ENCODE measurements at regions not wholly inside any gene's neighbourhood (a gene's known extent, or its start where the extent isn't known, plus 50 kb on each side); places are given as distances from the start of the nearest gene placed in this dataset.

DNA sequence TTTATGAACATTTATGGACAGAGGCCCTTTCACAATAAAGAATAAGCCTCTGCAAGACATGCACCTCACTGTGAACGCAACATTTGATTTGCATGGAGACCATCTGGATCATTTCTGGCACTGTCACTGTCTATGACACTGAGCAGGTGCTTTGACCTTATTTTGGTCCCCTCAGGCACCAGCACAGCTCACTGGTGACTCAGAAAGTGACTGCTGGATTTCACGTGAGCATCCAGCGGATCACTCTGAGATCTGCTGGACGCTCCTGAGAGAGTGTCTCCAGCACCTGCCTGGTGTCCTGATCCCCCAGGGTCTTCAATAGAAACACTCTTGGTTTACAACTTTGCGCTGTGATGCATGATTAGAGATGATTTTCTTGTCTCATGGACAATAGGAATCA lies 375.7 kb downstream of the TENT5A start:
- no peaks in the 10 kb centered on the region for H3K36me3 ChIP-seq
- TF ChIP-seq POLR2AphosphoS5 (IDR thresholded peaks at IDR 0.05) (no peak), CTCF (IDR thresholded peaks at IDR 0.05) (no peak), POLR2A (IDR thresholded peaks at IDR 0.05) (no peak)
- H3K4me1 ChIP-seq, result no peaks in the 10 kb centered on the region
- no peak overlapping the region for H3K4me3 ChIP-seq
- DNase-seq (ENCODE audit: low spot score in 2 of 2), result no peak
- no peaks in the 10 kb centered on the region for H3K27me3 ChIP-seq
- H3K27ac ChIP-seq, result no peak overlapping the region
- intact Hi-C loops (cut with DNase I; ENCODE audit: low total_unique reads), result no loop called here
- H3K9me3 ChIP-seq, result no peaks in the 10 kb centered on the region

DNA sequence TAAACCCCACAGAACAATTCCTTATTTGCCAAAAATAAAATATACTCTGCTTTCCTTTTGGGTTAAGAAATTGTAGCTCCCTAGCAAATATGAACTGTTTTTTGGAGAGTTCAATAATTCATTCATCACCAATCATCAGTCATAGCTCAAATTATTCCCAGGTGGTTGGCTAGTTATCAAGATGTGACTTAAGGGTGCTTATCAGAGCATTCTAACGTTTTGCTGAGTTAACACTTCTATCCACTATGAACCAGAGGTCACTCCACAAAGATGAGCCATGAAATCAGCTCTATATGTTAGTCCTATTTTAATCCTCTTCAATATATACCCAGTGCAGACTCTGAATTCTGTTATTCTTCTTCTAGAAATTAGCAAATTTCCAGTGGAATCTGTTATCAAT lies 379.1 kb downstream of the TENT5A start:
- no peak for TF ChIP-seq CTCF (IDR thresholded peaks at IDR 0.05)
- no peak for TF ChIP-seq POLR2AphosphoS5 (IDR thresholded peaks at IDR 0.05)
- no peak for TF ChIP-seq POLR2A (IDR thresholded peaks at IDR 0.05)
- intact Hi-C loops (cut with DNase I; ENCODE audit: low total_unique reads), result no loop called here
- H3K36me3 ChIP-seq, result no peaks in the 10 kb centered on the region
- H3K27ac ChIP-seq, result no peak overlapping the region
- H3K4me1 ChIP-seq, result no peaks in the 10 kb centered on the region
- no peaks in the 10 kb centered on the region for H3K9me3 ChIP-seq
- H3K4me3 ChIP-seq, result no peak overlapping the region
- no peaks in the 10 kb centered on the region for H3K27me3 ChIP-seq
- no peak for DNase-seq (ENCODE audit: low spot score in 2 of 2)

DNA sequence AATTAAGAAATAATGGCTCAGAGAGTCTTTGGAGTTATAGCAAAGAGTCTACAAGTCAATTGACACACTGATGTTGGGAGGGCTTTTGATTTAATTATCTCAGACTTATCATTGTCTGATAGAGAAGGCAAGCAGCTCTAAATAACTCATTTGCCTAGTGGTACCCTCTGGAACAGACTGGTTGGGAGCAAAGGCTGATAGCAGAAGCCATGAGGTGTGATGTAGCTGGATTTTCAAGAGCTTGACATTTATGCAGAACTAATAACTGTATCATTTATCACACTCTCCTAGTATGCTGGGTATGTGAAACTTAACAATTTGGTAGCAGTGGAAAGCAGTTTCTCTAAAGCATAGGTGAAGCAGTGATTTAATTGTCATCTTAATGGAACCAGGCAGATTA lies 380.6 kb downstream of the TENT5A start:
- H3K27me3 ChIP-seq, result no peaks in the 10 kb centered on the region
- H3K4me3 ChIP-seq, result no peak overlapping the region
- intact Hi-C loops (cut with DNase I; ENCODE audit: low total_unique reads), result loop anchor here (2.0 kb wide), 1 partner anchor 53 kb away; no protein-coding TSS in a partner anchor
- H3K9me3 ChIP-seq, result no peaks in the 10 kb centered on the region
- no peak for DNase-seq (ENCODE audit: low spot score in 2 of 2)
- no peak overlapping the region for H3K27ac ChIP-seq
- H3K36me3 ChIP-seq, result no peaks in the 10 kb centered on the region
- H3K4me1 ChIP-seq, result no peaks in the 10 kb centered on the region
- TF ChIP-seq CTCF (IDR thresholded peaks at IDR 0.05) (no peak), POLR2A (IDR thresholded peaks at IDR 0.05) (no peak), POLR2AphosphoS5 (IDR thresholded peaks at IDR 0.05) (no peak)

GRCh38 chr6:81366972-81367371 lies 385.5 kb downstream of the TENT5A start:
- H3K36me3 ChIP-seq, result no peaks in the 10 kb centered on the region
- H3K4me1 ChIP-seq, result no peaks in the 10 kb centered on the region
- intact Hi-C loops (cut with DNase I; ENCODE audit: low total_unique reads), result no loop called here
- no peak for TF ChIP-seq CTCF (IDR thresholded peaks at IDR 0.05)
- TF ChIP-seq POLR2AphosphoS5 (IDR thresholded peaks at IDR 0.05), result no peak
- TF ChIP-seq POLR2A (IDR thresholded peaks at IDR 0.05), result no peak
- no peak overlapping the region for H3K4me3 ChIP-seq
- no peak overlapping the region for H3K27ac ChIP-seq
- H3K27me3 ChIP-seq, result no peaks in the 10 kb centered on the region
- DNase-seq (ENCODE audit: low spot score in 2 of 2), result no peak
- no peaks in the 10 kb centered on the region for H3K9me3 ChIP-seq

GRCh38 chr6:81362246-81362645 lies 390.2 kb downstream of the TENT5A start:
- Histone ChIP-seq H3K27ac (no peak overlapping the region), H3K4me1 (no peaks in the 10 kb centered on the region), H3K9me3 (no peaks in the 10 kb centered on the region), H3K4me3 (no peak overlapping the region), H3K27me3 (no peaks in the 10 kb centered on the region), H3K36me3 (no peaks in the 10 kb centered on the region)
- TF ChIP-seq POLR2A (IDR thresholded peaks at IDR 0.05) (no peak), POLR2AphosphoS5 (IDR thresholded peaks at IDR 0.05) (no peak), CTCF (IDR thresholded peaks at IDR 0.05) (no peak)
- no peak for DNase-seq (ENCODE audit: low spot score in 2 of 2)
- intact Hi-C loops (cut with DNase I; ENCODE audit: low total_unique reads), result no loop called here
